Duodenal mucosa (tissue), 2 donors: ENCODE measurements at regions not wholly inside any gene's neighbourhood (a gene's known extent, or its start where the extent isn't known, plus 50 kb on each side); places are given as distances from the start of the nearest gene placed in this dataset.

ENCODE experiments used
- H3K27ac ChIP-seq: one replicate; pipeline ENCODE4 v1.7.0; 2013; ENCODE audit warnings: low read depth, low read length
- H3K27me3 ChIP-seq, 2 donors: one replicate each; pipeline ENCODE4 v1.7.0; 2013; ENCODE audit warnings: low read length in 2 of 2, control low read depth in 1 of 2; ENCODE audit not compliant: insufficient read depth in 2 of 2, control insufficient read depth in 1 of 2
- H3K36me3 ChIP-seq, 2 donors: one replicate each; pipeline ENCODE4 v1.7.0; 2013; ENCODE audit warnings: low read length in 2 of 2, control low read depth in 1 of 2; ENCODE audit not compliant: insufficient read depth in 2 of 2, control insufficient read depth in 1 of 2
- H3K4me1 ChIP-seq, 2 donors: one replicate each; pipeline ENCODE4 v1.7.0; 2013; ENCODE audit warnings: low read length in 2 of 2, control low read depth in 1 of 2; ENCODE audit not compliant: insufficient read depth in 2 of 2, control insufficient read depth in 1 of 2
- H3K4me3 ChIP-seq, 2 donors: one replicate each; pipeline ENCODE4 v1.7.0; 2013; ENCODE audit warnings: low read length in 2 of 2, low read depth in 1 of 2
- H3K9ac ChIP-seq, 2 donors: one replicate each; pipeline ENCODE4 v1.7.0; 2013; ENCODE audit warnings: low read length in 2 of 2, low read depth in 1 of 2
- H3K9me3 ChIP-seq, 2 donors: one replicate each; pipeline ENCODE4 v1.7.0; 2013; ENCODE audit warnings: low read length in 2 of 2, control low read depth in 1 of 2; ENCODE audit not compliant: control insufficient read depth in 1 of 2

GRCh38 chr16:55046916-55047315 is 116.3 kb downstream of the IRX5 start:
- no peaks in the 10 kb centered on the region for H3K4me1 ChIP-seq
- no peak overlapping the region for H3K27ac ChIP-seq
- peaks cover 0 to 3% of the 10 kb centered on the region in 2 donors for H3K27me3 ChIP-seq
- no peak overlapping the region for H3K4me3 ChIP-seq
- H3K9me3 ChIP-seq, result no peaks in the 10 kb centered on the region
- H3K9ac ChIP-seq, result no peak overlapping the region
- H3K36me3 ChIP-seq, result no peaks in the 10 kb centered on the region

GRCh38 chr16:55047331-55047730 is 116.7 kb downstream of the IRX5 start:
- Histone ChIP-seq H3K36me3 (no peaks in the 10 kb centered on the region), H3K9me3 (no peaks in the 10 kb centered on the region), H3K27ac (no peak overlapping the region), H3K9ac (no peak overlapping the region), H3K4me3 (no peak overlapping the region), H3K27me3 (peaks cover 0 to 3% of the 10 kb centered on the region in 2 donors), H3K4me1 (no peaks in the 10 kb centered on the region)

- Histone ChIP-seq H3K9ac (no peak overlapping the region), H3K9me3 (no peaks in the 10 kb centered on the region), H3K4me1 (no peaks in the 10 kb centered on the region), H3K4me3 (no peak overlapping the region), H3K27me3 (peaks cover 0 to 3% of the 10 kb centered on the region in 2 donors), H3K36me3 (no peaks in the 10 kb centered on the region), H3K27ac (no peak overlapping the region)
Measured at GRCh38 chr16:55047903-55048497, 117.3 kb downstream of the IRX5 start.

GRCh38 chr16:55048745-55049144 is 118.1 kb downstream of the IRX5 start:
- H3K27me3 ChIP-seq, result peaks cover 0 to 3% of the 10 kb centered on the region in 2 donors
- no peaks in the 10 kb centered on the region for H3K4me1 ChIP-seq
- no peak overlapping the region for H3K27ac ChIP-seq
- no peak overlapping the region for H3K4me3 ChIP-seq
- no peaks in the 10 kb centered on the region for H3K36me3 ChIP-seq
- H3K9ac ChIP-seq, result no peak overlapping the region
- no peaks in the 10 kb centered on the region for H3K9me3 ChIP-seq

- no peak overlapping the region for H3K27ac ChIP-seq
- H3K4me1 ChIP-seq, result peaks cover 0 to 6% of the 10 kb centered on the region in 2 donors
- H3K27me3 ChIP-seq, result peaks cover 4 to 7% of the 10 kb centered on the region in 2 donors
Measured at GRCh38 chr16:55051571-55052347, 121.1 kb downstream of the IRX5 start.

GRCh38 chr16:55052348-55052734 is 121.7 kb downstream of the IRX5 start:
- no peak overlapping the region for H3K9ac ChIP-seq
- peaks cover 0 to 3% of the 10 kb centered on the region in 2 donors for H3K9me3 ChIP-seq
- H3K4me3 ChIP-seq, result no peak overlapping the region
- peaks cover 4 to 12% of the 10 kb centered on the region in 2 donors for H3K27me3 ChIP-seq
- H3K36me3 ChIP-seq, result no peaks in the 10 kb centered on the region
- H3K4me1 ChIP-seq, result peaks cover 0 to 6% of the 10 kb centered on the region in 2 donors
- H3K27ac ChIP-seq, result no peak overlapping the region

More at GRCh38 chr16:55051571-55052347, 121.1 kb downstream of the IRX5 start:
- Histone ChIP-seq H3K4me3 (no peak overlapping the region), H3K9ac (no peak overlapping the region), H3K36me3 (no peaks in the 10 kb centered on the region), H3K9me3 (peaks cover 0 to 3% of the 10 kb centered on the region in 2 donors)

GRCh38 chr16:55052741-55053415 is 122.2 kb downstream of the IRX5 start:
- H3K36me3 ChIP-seq, result no peaks in the 10 kb centered on the region
- H3K27ac ChIP-seq, result no peak overlapping the region
- H3K9ac ChIP-seq, result no peak overlapping the region
- H3K27me3 ChIP-seq, result peaks cover 4 to 17% of the 10 kb centered on the region in 2 donors
- H3K9me3 ChIP-seq, result peaks cover 0 to 3% of the 10 kb centered on the region in 2 donors
- peaks cover 0 to 6% of the 10 kb centered on the region in 2 donors for H3K4me1 ChIP-seq
- no peak overlapping the region for H3K4me3 ChIP-seq

GRCh38 chr16:55055262-55055661 is 124.6 kb downstream of the IRX5 start:
- Histone ChIP-seq H3K27me3 (peaks cover 4 to 19% of the 10 kb centered on the region in 2 donors), H3K9ac (no peak overlapping the region), H3K4me3 (no peak overlapping the region), H3K4me1 (peaks cover 0 to 6% of the 10 kb centered on the region in 2 donors), H3K9me3 (peaks cover 0 to 3% of the 10 kb centered on the region in 2 donors), H3K27ac (no peak overlapping the region), H3K36me3 (no peaks in the 10 kb centered on the region)

- H3K4me1 ChIP-seq, result peaks cover 0 to 6% of the 10 kb centered on the region in 2 donors
- no peaks in the 10 kb centered on the region for H3K36me3 ChIP-seq
- peaks cover 0 to 3% of the 10 kb centered on the region in 2 donors for H3K9me3 ChIP-seq
- H3K4me3 ChIP-seq, result peak overlapping the region; percentile 31 to 37
- H3K9ac ChIP-seq, result no peak overlapping the region
- no peak overlapping the region for H3K27ac ChIP-seq
- H3K27me3 ChIP-seq, result peaks cover 4 to 19% of the 10 kb centered on the region in 2 donors
Measured at GRCh38 chr16:55056585-55057401, 126.1 kb downstream of the IRX5 start.
